Upper lobe of left lung (tissue), 6 donors: ENCODE measurements at regions not wholly inside any gene's neighbourhood (a gene's known extent, or its start where the extent isn't known, plus 50 kb on each side); places are given as distances from the start of the nearest gene placed in this dataset.

ENCODE experiments used
- ATAC-seq, 2 donors: fragments of 200-7000 bp; cut with Tn5 transposase; one replicate each; pipeline ENCODE4 v1.9.1; 2022; ENCODE audit warnings: mild to moderate bottlenecking in 2 of 2, moderate library complexity in 2 of 2; ENCODE audit not compliant: low FRiP score in 2 of 2
- DNase-seq, 2 donors: peaks; one replicate each; pipeline ENCODE4 v3.0.0-alpha.2; 2019 to 2020
- H3K27ac ChIP-seq, 4 donors: fragments of 200-600 bp; sonication (generic); one replicate each; pipeline ENCODE4 v1.5.1; 2016 to 2019
- H3K27me3 ChIP-seq, 4 donors: fragments of 200-600 bp; sonication (generic); one replicate each; pipeline ENCODE4 v1.5.1; 2017 to 2019
- H3K36me3 ChIP-seq, 4 donors: fragments of 200-600 bp; sonication (generic); one replicate each; pipeline ENCODE4 v1.5.1; 2016 to 2019
- H3K4me1 ChIP-seq, 4 donors: fragments of 200-600 bp; sonication (generic); one replicate each; pipeline ENCODE4 v1.5.1; 2018 to 2019
- H3K4me3 ChIP-seq, 4 donors: fragments of 200-600 bp; sonication (generic); one replicate each; pipeline ENCODE4 v1.5.1; 2017 to 2019; ENCODE audit warnings: mild to moderate bottlenecking in 2 of 4, moderate library complexity in 1 of 4
- H3K9me3 ChIP-seq, 4 donors: fragments of 200-600 bp; sonication (generic); one replicate each; pipeline ENCODE4 v1.5.1; 2018 to 2019
- EP300 ChIP-seq, 4 donors: sonication (generic); formaldehyde crosslinking; IDR thresholded peaks; one replicate each; pipeline ENCODE4 v1.5.1; 2017; ENCODE audit warnings: antibody characterized with exemption in 4 of 4, control low read depth in 2 of 4
- POLR2A ChIP-seq, 4 donors: fragments of 450-650 bp; IDR thresholded peaks; one replicate each; pipeline ENCODE4 v1.5.1; 2016 to 2017; ENCODE audit warnings: antibody characterized with exemption in 4 of 4, mild to moderate bottlenecking in 2 of 4
- POLR2AphosphoS5 ChIP-seq, 2 donors: sonication (generic); formaldehyde crosslinking; IDR thresholded peaks; one replicate each; pipeline ENCODE4 v1.5.1; 2017; ENCODE audit warnings: antibody characterized with exemption in 2 of 2
- WGBS, 2 donors: methylation state at CpG; one replicate each; pipeline ENCODE4 v1.1.5; 2017 to 2018; 5-methylcytosine and 5-hydroxymethylcytosine counted together
- TF ChIP-seq, protein P1 (sequence below), 6 experiments: fragments of 450-650 bp in 4 of 6; fragments of 200-600 bp in 2 of 6; sonication (generic) in 2 of 6; IDR thresholded peaks; one replicate each; pipeline ENCODE4 v1.5.1; 2016 to 2019; ENCODE audit warnings: antibody characterized with exemption in 6 of 6
- donor health status: DM: no; HTN: no; CAD: no; lungs with moderate emphysema.
- donor health status: DM: no; HTN: yes; CAD: no; lungs with severe emphysema.

- H3K36me3 ChIP-seq, result no peaks in the 10 kb centered on the region
- ATAC-seq (no peak), DNase-seq (no peak)
- no peaks in the 10 kb centered on the region for H3K4me1 ChIP-seq
- TF ChIP-seq, protein P1, sequence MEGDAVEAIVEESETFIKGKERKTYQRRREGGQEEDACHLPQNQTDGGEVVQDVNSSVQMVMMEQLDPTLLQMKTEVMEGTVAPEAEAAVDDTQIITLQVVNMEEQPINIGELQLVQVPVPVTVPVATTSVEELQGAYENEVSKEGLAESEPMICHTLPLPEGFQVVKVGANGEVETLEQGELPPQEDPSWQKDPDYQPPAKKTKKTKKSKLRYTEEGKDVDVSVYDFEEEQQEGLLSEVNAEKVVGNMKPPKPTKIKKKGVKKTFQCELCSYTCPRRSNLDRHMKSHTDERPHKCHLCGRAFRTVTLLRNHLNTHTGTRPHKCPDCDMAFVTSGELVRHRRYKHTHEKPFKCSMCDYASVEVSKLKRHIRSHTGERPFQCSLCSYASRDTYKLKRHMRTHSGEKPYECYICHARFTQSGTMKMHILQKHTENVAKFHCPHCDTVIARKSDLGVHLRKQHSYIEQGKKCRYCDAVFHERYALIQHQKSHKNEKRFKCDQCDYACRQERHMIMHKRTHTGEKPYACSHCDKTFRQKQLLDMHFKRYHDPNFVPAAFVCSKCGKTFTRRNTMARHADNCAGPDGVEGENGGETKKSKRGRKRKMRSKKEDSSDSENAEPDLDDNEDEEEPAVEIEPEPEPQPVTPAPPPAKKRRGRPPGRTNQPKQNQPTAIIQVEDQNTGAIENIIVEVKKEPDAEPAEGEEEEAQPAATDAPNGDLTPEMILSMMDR (IDR thresholded peaks at IDR 0.05), result no peak
- TF ChIP-seq POLR2A (IDR thresholded peaks at IDR 0.05), result no peak
- no peak for TF ChIP-seq POLR2AphosphoS5 (IDR thresholded peaks at IDR 0.05)
- TF ChIP-seq EP300 (IDR thresholded peaks at IDR 0.05), result no peak
- no peaks in the 10 kb centered on the region for H3K9me3 ChIP-seq
- H3K4me3 ChIP-seq, result no peak overlapping the region
- 86 to 95% methylated on average over 45 to 46 of the region's 46 CpGs for WGBS, 2 donors
- H3K27ac ChIP-seq, result no peak overlapping the region
- H3K27me3 ChIP-seq, result no peaks in the 10 kb centered on the region
Measured at GRCh38 chr6:168383062-168383854, 57.7 kb upstream of the SMOC2 start.

DNA sequence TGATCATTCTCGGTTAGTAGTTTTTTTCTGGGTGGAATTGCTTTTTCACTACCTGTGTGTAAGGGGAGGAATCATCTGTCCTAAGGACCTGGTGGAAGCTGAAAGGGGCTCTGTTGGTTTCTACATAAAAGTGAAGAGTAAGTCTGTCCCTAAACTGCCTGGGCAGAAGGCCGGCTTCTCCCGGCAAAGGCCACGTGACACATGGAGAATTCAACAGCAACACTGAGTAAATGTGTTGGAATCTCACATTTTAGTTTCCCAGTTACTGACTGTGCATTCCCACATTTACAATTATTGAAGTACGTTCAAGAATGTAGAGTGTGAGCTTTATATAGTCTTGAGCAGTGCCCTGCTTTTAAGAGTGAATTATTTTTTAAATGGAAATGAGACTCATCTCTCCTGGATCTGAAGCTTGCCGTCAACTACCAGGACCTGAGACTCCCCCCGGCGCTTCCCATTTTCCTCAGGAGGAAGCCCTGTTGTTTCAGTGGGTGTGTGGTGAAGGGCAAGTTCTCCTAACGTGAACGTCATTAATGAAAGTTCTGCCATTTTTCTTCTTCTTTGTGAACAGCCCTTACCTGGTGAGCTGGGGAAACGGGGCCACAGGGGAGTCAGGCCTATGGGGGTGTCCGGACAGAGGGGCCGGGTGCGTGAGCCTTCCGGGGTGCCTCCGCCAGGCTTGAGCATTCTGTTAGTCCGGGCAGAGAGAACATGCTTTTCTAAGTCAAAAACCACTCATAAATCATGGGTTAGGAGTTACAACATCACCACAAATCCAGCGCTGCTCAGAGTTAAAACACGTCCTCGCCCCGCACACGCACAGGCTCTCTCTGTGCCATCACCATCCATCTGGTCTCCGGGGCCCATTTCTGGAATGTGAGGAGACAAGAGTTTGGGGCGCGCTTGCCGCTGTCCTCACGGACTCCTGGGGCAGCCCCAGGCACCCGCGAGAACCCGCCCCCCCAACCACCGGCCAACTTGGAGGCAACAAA lies 56.6 kb upstream of the SMOC2 start:
- no peak overlapping the region for H3K4me3 ChIP-seq
- DNase-seq, result no peak

DNA sequence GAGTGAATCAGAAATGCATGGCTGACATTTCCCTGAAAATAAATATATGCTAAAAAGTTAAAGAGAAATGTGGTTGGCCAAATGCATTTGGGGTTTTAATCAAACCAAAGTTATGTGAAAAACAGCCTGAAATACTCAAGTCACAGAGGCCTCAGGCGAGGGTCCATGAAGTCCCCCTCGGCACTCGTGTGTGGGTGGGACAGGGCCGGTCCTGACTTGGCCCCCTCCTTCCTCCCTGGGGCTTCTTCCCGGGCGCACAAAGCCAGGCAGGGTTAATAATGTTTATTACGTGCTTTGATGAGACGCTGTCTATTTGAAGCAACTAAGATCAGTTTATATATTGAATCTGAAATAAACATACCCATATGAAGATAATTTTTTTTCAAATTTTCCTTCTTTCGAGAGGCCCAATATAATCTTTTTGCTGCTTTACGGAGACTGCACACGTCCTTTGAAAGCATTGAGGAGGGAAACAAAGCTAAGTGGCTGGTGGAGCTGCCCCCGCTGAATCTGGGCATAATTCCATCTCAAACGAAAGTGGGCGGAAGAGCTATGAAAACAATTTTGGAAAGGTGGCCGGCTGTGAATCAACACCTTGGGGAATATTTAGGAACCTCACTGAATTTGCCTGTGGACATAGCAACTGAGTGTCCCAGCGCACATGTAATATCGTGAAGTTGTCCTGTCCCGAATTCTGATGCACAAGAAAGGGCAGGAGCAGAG lies 55.8 kb upstream of the SMOC2 start:
- H3K27me3 ChIP-seq, result no peaks in the 10 kb centered on the region
- ATAC-seq (peak in 1 of 2 donors; percentile 24), DNase-seq (no peak)
- no peak overlapping the region for H3K4me3 ChIP-seq
- no peaks in the 10 kb centered on the region for H3K4me1 ChIP-seq
- 51 to 65% methylated on average over 18 of the region's 18 CpGs for WGBS, 2 donors
- TF ChIP-seq POLR2A (IDR thresholded peaks at IDR 0.05) (no peak), POLR2AphosphoS5 (IDR thresholded peaks at IDR 0.05) (no peak), EP300 (IDR thresholded peaks at IDR 0.05) (no peak)
- TF ChIP-seq, protein P1 (IDR thresholded peaks at IDR 0.05), result no peak
- no peak overlapping the region for H3K27ac ChIP-seq
- H3K36me3 ChIP-seq, result no peaks in the 10 kb centered on the region
- no peaks in the 10 kb centered on the region for H3K9me3 ChIP-seq

More for the DNA sequence above, 56.6 kb upstream of the SMOC2 start:
- no peak for TF ChIP-seq POLR2AphosphoS5 (IDR thresholded peaks at IDR 0.05)
- TF ChIP-seq POLR2A (IDR thresholded peaks at IDR 0.05), result no peak
- no peak for TF ChIP-seq EP300 (IDR thresholded peaks at IDR 0.05)
- TF ChIP-seq, protein P1 (IDR thresholded peaks at IDR 0.05), result no peak
- WGBS, 2 donors, result 69 to 76% methylated on average over 31 of the region's 31 CpGs
- no peaks in the 10 kb centered on the region for H3K36me3 ChIP-seq
- no peaks in the 10 kb centered on the region for H3K9me3 ChIP-seq
- no peak overlapping the region for H3K27ac ChIP-seq
- H3K4me1 ChIP-seq, result no peaks in the 10 kb centered on the region
- H3K27me3 ChIP-seq, result no peaks in the 10 kb centered on the region
- peak in 1 of 2 donors; percentile 71 for ATAC-seq

DNA sequence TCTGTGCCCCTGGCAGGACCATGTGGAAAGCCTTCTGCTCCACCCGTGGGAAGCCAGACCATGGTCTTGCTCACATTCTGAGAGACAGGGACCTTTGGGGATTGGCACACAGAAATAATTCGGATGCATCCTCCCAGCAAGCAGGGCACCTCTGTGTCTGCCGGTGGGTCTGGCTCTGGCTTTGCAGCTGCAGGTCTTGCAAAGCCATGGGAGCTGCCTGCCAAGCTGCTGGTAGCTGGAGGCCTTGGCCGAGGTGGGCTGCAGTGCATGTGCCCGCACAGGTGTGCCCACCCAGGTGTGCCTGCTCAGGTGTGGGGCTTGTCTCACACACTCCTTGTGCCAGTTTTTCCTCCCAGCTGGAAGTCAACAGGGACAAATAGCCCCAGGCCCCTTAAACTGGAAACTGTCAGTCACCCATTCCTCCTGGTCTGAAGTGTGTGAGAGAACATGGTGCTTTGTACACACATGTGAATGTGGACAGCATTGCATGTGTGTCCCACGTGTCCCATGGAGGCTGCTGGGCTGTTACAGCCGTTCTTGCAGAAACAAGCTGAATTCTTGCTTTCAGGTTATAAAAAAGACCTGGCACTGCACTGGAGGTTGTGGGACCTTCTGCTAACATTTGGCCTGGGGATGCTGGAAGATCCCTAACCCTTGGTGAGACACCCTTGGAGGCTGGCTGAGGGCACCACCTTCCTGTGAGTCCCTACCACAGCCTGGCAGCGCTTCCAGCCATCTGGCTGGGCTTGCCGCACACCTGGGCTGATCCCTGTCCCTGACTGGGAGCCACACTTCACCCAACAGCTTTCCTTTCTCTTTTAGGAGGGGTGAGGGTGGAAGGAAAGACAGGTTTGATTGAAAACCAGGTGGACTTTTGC lies 54.9 kb upstream of the SMOC2 start:
- TF ChIP-seq POLR2A (IDR thresholded peaks at IDR 0.05) (no peak), EP300 (IDR thresholded peaks at IDR 0.05) (no peak), POLR2AphosphoS5 (IDR thresholded peaks at IDR 0.05) (no peak)
- TF ChIP-seq, protein P1 (IDR thresholded peaks at IDR 0.05), result no peak
- Histone ChIP-seq H3K4me3 (no peak overlapping the region), H3K4me1 (no peaks in the 10 kb centered on the region), H3K9me3 (no peaks in the 10 kb centered on the region), H3K36me3 (no peaks in the 10 kb centered on the region), H3K27me3 (no peaks in the 10 kb centered on the region), H3K27ac (no peak overlapping the region)
- DNase-seq, result no peak
- 83 to 90% methylated on average over 6 to 9 of the region's 9 CpGs for WGBS, 2 donors
- no peak for ATAC-seq
